Large intestine (tissue), 3 donors: ENCODE measurements at regions not wholly inside any gene's neighbourhood (a gene's known extent, or its start where the extent isn't known, plus 50 kb on each side); places are given as distances from the start of the nearest gene placed in this dataset.
"Not testable (repeated sequence)": the region's sequence is repeated elsewhere in the genome, so short reads cannot be mapped to it uniquely, and the experiment has no call there.

Experiments
- DNase-seq, 2 donors: peaks; one replicate each; pipeline versions ENCODE4 v3.0.0 to v3.0.0-alpha.2; 2013
- H3K27ac ChIP-seq: one replicate; pipeline ENCODE4 v1.5.1; 2013; ENCODE audit warnings: low read length
- H3K27me3 ChIP-seq: 2 replicates; pipeline ENCODE4 v1.6.1; 2013; ENCODE audit warnings: low read length; ENCODE audit not compliant: control insufficient read depth, insufficient read depth
- H3K36me3 ChIP-seq: 2 replicates; pipeline ENCODE4 v1.6.1; 2013; ENCODE audit warnings: low read length; ENCODE audit not compliant: control insufficient read depth, insufficient read depth
- H3K4me1 ChIP-seq: one replicate; pipeline ENCODE4 v1.6.1; 2013; ENCODE audit warnings: low read length; ENCODE audit not compliant: control insufficient read depth, insufficient read depth
- H3K4me3 ChIP-seq: one replicate; pipeline ENCODE4 v1.5.1; 2013; ENCODE audit warnings: low read length
- H3K9me3 ChIP-seq: one replicate; pipeline ENCODE4 v1.6.1; 2013; ENCODE audit warnings: mild to moderate bottlenecking, low read depth, low read length, moderate library complexity; ENCODE audit not compliant: control insufficient read depth
- whole genome bisulfite sequencing: methylation state at CpG from one replicate; pipeline ENCODE4 v1.1.5; 2013; ENCODE audit warnings: low lambda C conversion rate; ENCODE audit not compliant: insufficient coverage; 5-methylcytosine and 5-hydroxymethylcytosine counted together

DNA sequence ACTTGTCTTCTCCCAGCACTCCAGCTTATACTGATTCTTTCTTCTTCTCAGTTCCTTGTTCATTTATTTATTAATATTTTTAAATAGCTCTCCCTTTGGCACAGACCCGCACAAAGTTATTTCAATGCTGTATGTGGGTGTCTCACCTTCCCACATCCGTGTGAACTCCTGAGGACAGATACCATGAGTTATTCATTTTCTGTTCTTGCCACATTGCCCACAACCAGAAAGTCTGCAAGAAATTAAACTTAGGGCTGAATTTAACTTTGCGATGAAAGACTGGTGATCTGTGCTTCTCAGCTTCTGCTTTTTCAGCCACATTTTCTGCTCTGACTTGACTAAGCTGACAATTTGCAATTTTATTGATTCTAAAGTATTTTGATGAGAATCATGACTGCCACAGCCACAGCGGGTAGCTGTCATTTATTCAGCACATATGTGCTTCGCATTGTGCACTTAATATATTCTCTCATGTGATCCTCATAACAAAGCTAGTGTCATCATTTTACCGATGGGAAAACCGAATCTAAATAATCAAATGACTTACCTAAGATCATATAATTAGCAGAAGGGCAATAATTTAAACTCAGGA, 569.8 kb downstream of the EDEM1 start:
- Histone ChIP-seq H3K27ac (no peak overlapping the region), H3K4me3 (no peak overlapping the region), H3K27me3 (no peaks in the 10 kb centered on the region), H3K36me3 (no peaks in the 10 kb centered on the region), H3K4me1 (no peaks in the 10 kb centered on the region), H3K9me3 (no peaks in the 10 kb centered on the region)
- 100% methylated on average over 4 of the region's 7 CpGs for WGBS
- no peak for DNase-seq

DNA sequence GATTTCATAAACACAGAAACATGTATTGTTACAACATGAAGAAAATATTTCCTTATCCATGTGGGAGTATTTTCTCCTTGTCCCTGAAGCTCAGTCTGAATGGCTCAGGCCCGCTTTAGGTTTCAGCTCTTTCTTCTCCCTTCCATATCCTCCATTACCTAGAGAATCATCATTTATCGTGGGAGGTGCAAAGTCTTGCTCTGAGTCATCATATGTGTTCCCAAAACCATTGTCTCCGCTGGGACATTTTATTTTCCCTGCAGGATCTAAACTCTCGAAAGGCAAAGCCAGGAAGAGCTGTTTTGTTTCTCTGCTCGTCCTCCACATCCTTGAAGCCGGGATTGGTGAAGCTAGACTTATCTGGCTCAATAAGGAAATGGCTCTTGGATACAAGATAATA, 571.2 kb downstream of the EDEM1 start:
- Histone ChIP-seq H3K27ac (no peak overlapping the region), H3K27me3 (no peaks in the 10 kb centered on the region), H3K9me3 (no peaks in the 10 kb centered on the region), H3K36me3 (no peaks in the 10 kb centered on the region), H3K4me1 (no peaks in the 10 kb centered on the region), H3K4me3 (no peak overlapping the region)
- WGBS = 67% methylated on average over 1 of the region's 6 CpGs
- DNase-seq = no peak

- no peak for DNase-seq
- no CpG with 5 or more reads among the region's 3 CpGs for WGBS
- H3K27me3 ChIP-seq = no peaks in the 10 kb centered on the region
- H3K36me3 ChIP-seq = no peaks in the 10 kb centered on the region
- H3K4me1 ChIP-seq = no peaks in the 10 kb centered on the region
- no peaks in the 10 kb centered on the region for H3K9me3 ChIP-seq
- H3K27ac ChIP-seq = no peak overlapping the region
- H3K4me3 ChIP-seq = no peak overlapping the region
Measured at GRCh38 chr3:5762506-5762905, 575.0 kb downstream of the EDEM1 start.

GRCh38 chr3:5766848-5767247, 579.3 kb downstream of the EDEM1 start:
- Histone ChIP-seq H3K27me3 (no peaks in the 10 kb centered on the region), H3K36me3 (no peaks in the 10 kb centered on the region), H3K27ac (no peak overlapping the region), H3K4me1 (no peaks in the 10 kb centered on the region), H3K9me3 (no peaks in the 10 kb centered on the region), H3K4me3 (no peak overlapping the region)
- WGBS = no CpG with 5 or more reads among the region's 1 CpG
- no peak for DNase-seq

DNA sequence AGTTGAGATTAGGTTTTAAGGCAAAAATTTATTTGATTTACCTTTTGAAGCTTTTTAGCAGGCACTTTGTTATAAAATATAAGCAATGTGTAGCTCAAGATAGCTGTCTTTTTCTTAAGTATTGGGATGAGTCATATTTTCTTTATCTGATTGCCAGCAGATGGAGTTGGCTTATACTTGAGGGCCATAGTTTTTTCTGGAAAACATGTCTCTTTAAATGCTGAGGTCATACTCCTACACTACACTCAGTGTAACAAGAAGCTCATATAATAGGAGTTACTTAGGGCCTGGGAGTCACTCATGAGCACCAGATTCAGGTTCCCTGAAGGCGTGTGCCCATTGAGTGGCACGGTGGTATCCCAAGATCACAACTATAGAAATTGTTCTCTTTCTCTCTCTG, 579.8 kb downstream of the EDEM1 start:
- Histone ChIP-seq H3K4me3 (no peak overlapping the region), H3K9me3 (no peaks in the 10 kb centered on the region), H3K27ac (no peak overlapping the region), H3K4me1 (no peaks in the 10 kb centered on the region), H3K36me3 (no peaks in the 10 kb centered on the region), H3K27me3 (no peaks in the 10 kb centered on the region)
- WGBS = no CpG with 5 or more reads among the region's 2 CpGs
- DNase-seq = no peak

GRCh38 chr3:5768281-5768945, 580.9 kb downstream of the EDEM1 start:
- H3K9me3 ChIP-seq = no peaks in the 10 kb centered on the region
- H3K4me1 ChIP-seq = no peaks in the 10 kb centered on the region
- 93% methylated on average over 2 of the region's 6 CpGs for WGBS
- no peaks in the 10 kb centered on the region for H3K27me3 ChIP-seq
- H3K27ac ChIP-seq = no peak overlapping the region
- no peaks in the 10 kb centered on the region for H3K36me3 ChIP-seq
- H3K4me3 ChIP-seq = no peak overlapping the region
- no peak for DNase-seq

DNA sequence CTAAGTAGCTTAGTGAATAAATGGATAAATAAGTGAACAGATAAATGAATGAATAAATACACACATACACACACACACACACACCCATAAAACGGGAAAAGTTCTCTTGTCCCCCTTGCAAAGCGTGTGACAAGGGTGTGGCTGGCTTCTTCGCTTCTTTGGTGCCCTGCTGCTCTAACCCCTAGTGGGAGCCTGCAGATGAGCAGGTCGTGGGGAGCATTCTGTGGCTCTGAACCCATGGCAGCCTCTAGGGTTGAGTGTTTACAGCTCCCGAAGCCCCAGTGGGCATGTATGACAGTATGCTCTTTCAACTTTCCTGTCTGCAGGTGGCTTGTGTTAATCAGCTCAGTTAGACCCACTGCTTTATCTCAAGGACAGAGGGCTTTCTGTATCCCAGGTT, 582.3 kb downstream of the EDEM1 start:
- H3K4me1 ChIP-seq = no peaks in the 10 kb centered on the region
- 100% methylated on average over 1 of the region's 5 CpGs for WGBS
- DNase-seq = no peak
- no peaks in the 10 kb centered on the region for H3K9me3 ChIP-seq
- H3K27ac ChIP-seq = no peak overlapping the region
- H3K36me3 ChIP-seq = no peaks in the 10 kb centered on the region
- H3K4me3 ChIP-seq = no peak overlapping the region
- H3K27me3 ChIP-seq = no peaks in the 10 kb centered on the region

DNA sequence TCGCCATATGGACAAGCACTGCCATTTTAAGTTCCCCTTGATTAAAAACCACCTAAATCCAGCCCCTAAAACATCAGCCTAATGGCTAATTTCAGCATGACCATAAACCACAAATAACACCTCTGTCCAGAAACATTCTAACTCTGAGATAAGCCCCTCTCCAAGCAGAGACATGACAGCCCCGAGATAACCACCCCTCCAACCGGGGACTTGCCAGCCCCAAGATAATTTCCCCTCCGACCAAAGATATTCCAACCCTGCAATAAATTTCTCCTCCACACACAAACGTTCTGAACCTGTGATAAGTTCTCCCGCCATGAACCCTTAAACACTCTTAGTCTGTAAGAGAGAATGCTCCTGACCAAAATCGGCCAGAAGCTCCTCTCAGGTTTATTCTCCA, 586.8 kb downstream of the EDEM1 start:
- Histone ChIP-seq H3K27ac (no peak overlapping the region), H3K4me3 (no peak overlapping the region), H3K27me3 (no peaks in the 10 kb centered on the region), H3K4me1 (no peaks in the 10 kb centered on the region), H3K36me3 (no peaks in the 10 kb centered on the region), H3K9me3 (no peaks in the 10 kb centered on the region)
- WGBS = 48% methylated on average over 4 of the region's 7 CpGs
- no peak for DNase-seq

DNA sequence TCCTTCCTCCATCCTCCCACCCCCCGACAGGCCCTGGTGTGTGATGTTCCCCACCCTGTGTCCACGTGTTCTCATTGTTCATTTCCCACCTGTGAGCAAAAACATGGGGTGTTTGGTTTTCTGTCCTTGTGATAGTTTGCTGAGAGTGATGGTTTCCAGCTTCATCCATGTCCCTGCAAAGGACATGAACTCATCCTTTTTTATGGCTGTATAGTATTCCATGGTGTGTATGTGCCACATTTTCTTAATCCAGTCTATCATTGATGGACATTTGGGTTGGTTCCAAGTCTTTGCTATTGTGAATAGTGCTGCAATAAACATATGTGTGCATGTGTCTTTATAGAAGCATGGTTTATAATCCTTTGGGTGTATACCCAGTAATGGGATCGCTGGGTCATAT, 587.6 kb downstream of the EDEM1 start:
- not testable (repeated sequence) for H3K9me3 ChIP-seq, DNase-seq, H3K27me3 ChIP-seq, H3K36me3 ChIP-seq, H3K4me3 ChIP-seq, H3K4me1 ChIP-seq, H3K27ac ChIP-seq
- no CpG with 5 or more reads among the region's 3 CpGs for WGBS

- no peaks in the 10 kb centered on the region for H3K9me3 ChIP-seq
- H3K27ac ChIP-seq = no peak overlapping the region
- no peaks in the 10 kb centered on the region for H3K36me3 ChIP-seq
- H3K27me3 ChIP-seq = no peaks in the 10 kb centered on the region
- no peak overlapping the region for H3K4me3 ChIP-seq
- no peaks in the 10 kb centered on the region for H3K4me1 ChIP-seq
- DNase-seq = peak in 1 of 2 donors; percentile 10
Measured at GRCh38 chr3:5784690-5785089, 597.2 kb downstream of the EDEM1 start.

DNA sequence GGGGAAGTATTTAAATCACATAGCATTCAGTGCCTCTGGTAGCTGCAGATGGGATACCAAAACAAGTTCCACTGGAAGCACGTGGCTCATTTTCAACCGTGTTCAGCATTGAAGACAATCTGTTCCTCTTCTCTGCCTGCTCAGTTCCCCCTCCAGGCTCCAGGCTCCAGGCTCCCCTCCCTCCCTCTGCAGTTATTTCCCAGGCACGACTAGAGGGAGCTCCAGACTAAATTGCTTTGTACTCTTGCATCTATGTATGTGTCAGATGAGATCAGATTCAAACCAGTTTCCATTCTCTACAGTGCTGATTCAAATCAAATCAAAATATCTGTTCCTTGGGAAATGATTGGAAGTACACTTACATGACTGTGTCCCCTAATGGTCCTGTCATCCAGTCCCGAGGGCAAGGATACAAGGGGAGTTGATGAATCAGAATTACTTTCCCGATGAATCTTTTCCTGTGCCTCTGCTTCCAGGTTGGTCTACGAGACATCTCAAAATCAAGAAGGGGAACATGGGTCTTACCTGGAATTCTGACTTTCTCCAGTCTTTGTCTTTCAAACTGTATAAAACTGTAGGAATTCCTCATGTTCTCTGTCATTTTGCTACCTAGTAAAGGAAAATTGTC, 600.5 kb downstream of the EDEM1 start:
- no peak overlapping the region for H3K27ac ChIP-seq

More for the DNA sequence above, 600.5 kb downstream of the EDEM1 start:
- no peaks in the 10 kb centered on the region for H3K27me3 ChIP-seq
- no peaks in the 10 kb centered on the region for H3K4me1 ChIP-seq
- H3K4me3 ChIP-seq = no peak overlapping the region
- H3K9me3 ChIP-seq = no peaks in the 10 kb centered on the region
- peak; percentile 13 to 20 for DNase-seq
- WGBS = no CpG with 5 or more reads among the region's 6 CpGs
- H3K36me3 ChIP-seq = no peaks in the 10 kb centered on the region
